Posterior cingulate gyrus (tissue), 11 donors: ENCODE measurements at regions not wholly inside any gene's neighbourhood (a gene's known extent, or its start where the extent isn't known, plus 50 kb on each side); places are given as distances from the start of the nearest gene placed in this dataset.
"Not testable (repeated sequence)": the region's sequence is repeated elsewhere in the genome, so short reads cannot be mapped to it uniquely, and the experiment has no call there.

ENCODE experiments used
- DNase-seq, 10 donors: peaks; one replicate each; pipeline versions ENCODE4 v3.0.0 to v3.0.0-alpha.2; 2020 to 2021; ENCODE audit warnings: mixed read lengths in 3 of 10
- intact Hi-C: fragments of 100-400 bp; cut with DNase I; formaldehyde crosslinking; loops from one replicate; pipeline ENCODE4 v1.15.1; 2023

GRCh38 chr2:103355287-103355686 is 593.5 kb downstream of the TMEM182 start:
- intact Hi-C loops, result no loop called here
- DNase-seq, result no peak

DNA sequence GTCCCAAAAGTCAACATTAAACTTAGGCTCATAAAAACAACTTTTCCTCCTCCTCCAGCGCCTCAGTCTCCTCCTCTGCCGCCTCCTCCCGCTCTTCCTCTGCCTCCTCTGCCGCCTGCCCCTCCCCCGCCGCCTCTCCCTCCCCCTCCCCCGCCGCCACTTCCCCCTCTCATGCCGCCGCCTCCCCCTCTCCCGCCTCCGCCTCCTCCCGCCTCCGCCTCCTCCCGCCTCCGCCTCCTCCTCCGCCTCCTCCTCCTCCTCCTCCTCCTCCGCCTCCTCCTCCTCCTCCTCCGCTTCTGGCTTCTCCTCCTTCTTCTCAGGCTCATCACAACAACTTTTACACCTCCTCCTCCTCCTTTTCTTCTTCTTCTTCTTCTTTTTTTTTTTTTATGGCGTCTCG is 599.9 kb downstream of the TMEM182 start:
- DNase-seq, result peak in 1 of 10 donors; percentile 80
- intact Hi-C loops, result no loop called here

- DNase-seq, result no peak
- intact Hi-C loops, result no loop called here
Observed at GRCh38 chr2:103363639-103364038, 601.8 kb downstream of the TMEM182 start.

DNA sequence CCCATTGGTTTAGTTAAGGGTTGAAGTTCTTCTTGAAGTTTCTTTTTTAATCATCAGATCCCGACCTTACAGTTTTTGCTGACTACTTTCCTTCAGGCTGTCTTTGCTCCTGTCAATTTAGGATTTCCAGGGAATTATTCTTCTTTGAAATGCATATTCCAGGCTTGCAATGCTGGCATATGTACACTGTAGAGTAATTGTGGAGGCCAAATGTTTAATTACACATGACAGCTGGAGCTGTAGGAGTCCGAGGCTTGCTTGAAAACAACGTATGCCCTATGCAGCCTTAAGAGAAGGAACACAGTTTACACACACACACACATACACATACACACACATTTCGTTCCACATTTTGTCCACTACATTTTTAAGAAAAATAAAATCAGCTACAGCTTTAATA is 602.3 kb downstream of the TMEM182 start:
- intact Hi-C loops, result no loop called here

GRCh38 chr2:103365071-103365470 is 603.2 kb downstream of the TMEM182 start:
- DNase-seq, result no peak
- intact Hi-C loops, result no loop called here

More for the DNA sequence above, 602.3 kb downstream of the TMEM182 start:
- no peak for DNase-seq

DNA sequence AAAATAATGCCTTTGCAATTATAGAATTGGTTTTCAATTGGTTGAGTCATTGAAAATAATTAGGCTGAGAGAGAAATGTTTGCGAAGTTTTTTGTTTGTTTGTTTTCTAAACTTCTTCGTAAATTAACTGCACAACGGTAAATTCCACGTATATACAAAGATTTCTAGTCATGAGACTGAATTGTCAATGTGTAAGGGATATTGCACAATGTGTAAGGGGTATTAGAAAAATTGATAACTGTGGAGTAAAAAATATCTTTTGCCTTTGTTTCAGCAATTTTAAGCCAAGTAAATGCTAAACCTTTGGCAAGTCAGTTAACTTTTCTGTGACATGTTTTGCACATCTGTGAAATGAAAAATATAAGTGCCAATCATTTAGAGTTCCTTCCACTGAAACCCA is 606.0 kb downstream of the TMEM182 start:
- intact Hi-C loops, result no loop called here

GRCh38 chr2:103383541-103383940 is 621.7 kb downstream of the TMEM182 start:
- DNase-seq, result no peak
- intact Hi-C loops, result no loop called here

More for the DNA sequence above, 606.0 kb downstream of the TMEM182 start:
- DNase-seq, result no peak

- intact Hi-C loops, result no loop called here
- DNase-seq, result no peak
Observed at GRCh38 chr2:103386872-103387271, 625.0 kb downstream of the TMEM182 start.

GRCh38 chr2:103387888-103388287 is 626.1 kb downstream of the TMEM182 start:
- DNase-seq, result no peak
- intact Hi-C loops, result no loop called here

DNA sequence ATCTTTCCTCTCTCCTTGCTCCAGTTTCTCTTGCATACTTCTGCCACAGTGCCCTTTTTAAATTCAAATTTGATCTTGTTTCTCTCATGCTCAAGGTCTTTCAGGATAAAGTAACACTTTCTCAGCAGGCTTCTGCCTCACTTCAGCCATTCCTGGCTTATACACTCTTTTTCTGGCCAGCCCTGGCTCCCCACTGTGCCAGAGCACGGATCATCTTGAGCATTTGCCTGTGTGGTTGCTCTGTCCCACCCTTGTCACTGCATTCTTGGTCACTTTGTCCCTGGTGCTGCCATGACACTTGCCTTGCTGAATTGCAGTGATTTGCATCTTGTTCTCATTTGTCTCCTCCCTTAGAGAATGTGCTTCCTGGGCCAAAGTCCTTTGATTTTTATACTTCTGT is 634.3 kb downstream of the TMEM182 start:
- intact Hi-C loops, result no loop called here
- DNase-seq, result no peak

DNA sequence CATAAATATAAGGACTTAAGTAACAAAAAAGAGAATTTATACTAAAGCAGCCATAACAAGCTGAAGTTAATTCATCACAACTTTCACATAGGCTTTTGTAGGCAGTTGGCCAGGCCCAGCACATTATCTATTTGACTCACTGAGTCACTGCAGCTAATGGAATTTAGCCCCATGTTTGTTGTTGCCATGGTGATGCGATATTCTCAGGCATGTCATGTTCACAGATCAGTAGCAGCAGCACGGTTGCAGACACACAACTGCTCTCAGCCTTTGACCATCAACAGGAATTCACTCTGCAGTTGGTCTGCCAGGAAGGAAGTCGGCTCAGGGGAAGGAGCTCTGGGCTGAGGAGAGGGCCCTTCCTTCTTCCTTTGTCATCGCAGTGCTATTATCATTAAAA is 639.8 kb downstream of the TMEM182 start:
- intact Hi-C loops, result no loop called here
- DNase-seq, result no peak

DNA sequence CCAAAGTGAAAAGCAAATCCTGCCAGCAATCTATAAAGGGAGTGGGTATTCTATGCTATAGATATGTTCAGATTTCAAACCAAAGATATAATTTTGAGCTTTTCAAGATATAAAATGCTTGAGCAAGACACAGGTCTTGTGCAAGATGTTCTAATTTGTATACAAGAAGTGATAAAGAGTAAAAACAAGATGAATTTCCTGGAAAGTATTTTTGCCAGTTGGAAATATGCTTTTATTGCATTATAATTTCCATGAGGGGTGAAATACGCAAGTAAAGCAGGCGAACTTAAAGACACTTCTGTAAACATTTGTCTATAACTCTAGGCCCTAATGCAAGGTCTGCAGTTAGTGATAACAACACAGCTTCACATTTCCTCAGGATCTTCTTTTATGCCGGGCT is 640.5 kb downstream of the TMEM182 start:
- intact Hi-C loops, result no loop called here
- DNase-seq, result no peak

DNA sequence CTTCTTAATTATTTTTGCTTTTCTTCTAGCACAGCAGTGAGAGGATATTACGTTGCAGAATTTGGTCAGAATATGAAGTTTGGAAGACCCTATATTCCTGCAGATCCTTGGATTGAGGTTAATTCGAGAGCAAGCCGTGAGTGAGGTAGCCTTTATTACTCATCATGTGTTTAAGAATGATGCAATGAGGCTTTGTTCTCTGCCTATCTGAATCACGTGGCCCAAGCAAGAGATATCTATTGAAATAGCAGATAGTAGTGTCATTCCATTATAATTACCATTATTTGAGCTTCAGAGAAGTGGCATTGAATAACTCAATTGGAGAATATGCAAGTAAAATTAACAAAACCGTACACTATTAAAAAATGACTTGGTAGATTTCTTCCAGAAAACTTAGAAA is 641.1 kb downstream of the TMEM182 start:
- intact Hi-C loops, result no loop called here
- no peak for DNase-seq

DNA sequence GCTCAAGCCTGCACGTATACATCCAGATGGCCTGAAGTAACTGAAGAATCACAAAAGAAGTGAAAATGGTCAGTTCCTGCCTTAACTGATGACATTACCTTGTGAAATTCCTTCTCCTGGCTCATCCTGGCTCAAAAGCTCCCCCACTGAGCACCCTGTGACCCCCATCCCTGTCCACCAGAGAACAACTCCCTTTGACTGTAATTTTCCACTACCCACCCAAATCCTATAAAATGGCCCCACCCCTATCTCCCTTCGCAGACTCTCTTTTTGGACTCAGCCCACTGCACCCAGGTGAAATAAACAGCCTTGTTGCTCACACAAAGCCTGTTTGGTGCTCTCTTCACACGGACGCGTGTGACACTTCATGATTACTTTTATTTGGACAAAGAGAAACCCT is 641.6 kb downstream of the TMEM182 start:
- DNase-seq, intact Hi-C loops: not testable (repeated sequence)

GRCh38 chr2:103410221-103410620 is 648.4 kb downstream of the TMEM182 start:
- no peak for DNase-seq
- intact Hi-C loops, result no loop called here

DNA sequence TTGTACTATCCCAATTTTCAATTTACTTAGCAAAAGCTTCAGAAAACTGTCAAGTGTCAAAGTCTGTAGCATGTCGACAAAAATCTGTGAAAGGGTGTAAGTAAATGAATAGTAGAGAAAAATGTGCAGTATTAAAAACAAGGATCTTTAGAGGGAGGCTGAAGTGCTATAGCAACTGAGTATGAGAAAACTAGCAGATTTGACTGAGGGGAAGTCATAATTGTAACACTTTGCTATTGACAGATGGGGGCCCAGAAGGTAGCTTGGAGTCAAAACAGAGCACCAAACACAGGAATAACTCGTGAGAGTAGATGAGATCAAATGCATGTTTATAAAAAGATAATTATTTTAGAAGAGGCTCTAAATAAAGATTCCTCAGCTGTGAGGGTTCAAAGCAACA is 657.7 kb downstream of the TMEM182 start:
- intact Hi-C loops, result no loop called here
- DNase-seq, result no peak

DNA sequence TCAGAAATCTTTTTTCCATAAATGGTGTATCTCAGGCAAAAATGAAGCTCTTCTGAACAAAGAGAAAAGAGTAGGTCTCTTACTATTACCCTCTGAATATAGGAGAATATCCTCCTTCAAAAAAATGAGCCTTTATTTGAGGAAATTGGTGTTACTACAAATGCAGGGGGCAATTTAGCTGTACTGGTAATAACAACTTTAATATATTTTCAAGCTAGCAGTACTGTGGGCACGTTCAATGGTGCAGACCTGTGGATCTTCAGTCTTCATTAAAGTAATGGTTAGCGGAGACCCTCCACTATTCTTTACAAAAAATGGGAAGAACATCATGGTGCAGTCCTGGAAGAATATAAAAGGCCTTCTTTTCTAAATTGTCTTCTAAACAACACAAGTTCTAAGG is 661.3 kb downstream of the TMEM182 start:
- intact Hi-C loops, result no loop called here
- no peak for DNase-seq

DNA sequence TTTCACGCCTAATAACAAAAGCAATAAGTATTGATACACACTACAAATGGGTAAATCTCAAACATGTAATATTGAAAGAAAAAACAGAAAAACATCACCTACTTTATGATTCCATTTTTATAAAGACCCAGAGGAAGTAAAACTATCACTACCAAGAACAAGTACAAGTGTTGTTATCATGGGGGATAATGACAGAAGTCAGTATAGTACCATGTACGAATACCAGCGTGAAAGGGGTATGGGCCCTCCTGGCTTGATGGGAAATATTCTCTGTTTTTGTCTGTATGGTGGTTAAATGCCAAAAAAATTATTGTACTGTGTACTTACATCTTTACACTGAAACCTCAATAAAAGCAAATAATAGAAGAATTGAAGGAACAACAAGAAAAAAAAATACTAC is 665.7 kb downstream of the TMEM182 start:
- intact Hi-C loops, result no loop called here
- DNase-seq, result no peak

GRCh38 chr2:103430191-103430590 is 668.4 kb downstream of the TMEM182 start:
- intact Hi-C loops, result no loop called here
- DNase-seq, result no peak

DNA sequence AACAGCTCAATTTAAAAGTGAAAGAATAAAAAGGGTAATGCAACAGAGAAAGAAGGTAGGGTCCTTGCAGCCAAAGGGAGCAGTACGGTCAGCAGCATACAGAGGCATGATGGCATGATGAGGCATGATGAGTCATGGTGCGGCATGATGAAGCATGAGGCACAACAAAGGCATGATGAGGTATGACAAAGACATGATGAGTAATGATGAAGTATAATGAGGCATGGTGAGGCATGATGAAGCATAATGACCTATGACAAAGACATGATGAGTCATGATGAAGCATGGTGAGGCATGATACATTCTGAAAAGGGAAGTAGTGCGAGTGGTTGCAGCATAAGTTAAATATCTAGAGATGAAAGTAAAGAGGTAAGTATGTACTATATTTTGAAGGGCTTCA is 673.2 kb downstream of the TMEM182 start:
- intact Hi-C loops, result no loop called here
- DNase-seq, result no peak

DNA sequence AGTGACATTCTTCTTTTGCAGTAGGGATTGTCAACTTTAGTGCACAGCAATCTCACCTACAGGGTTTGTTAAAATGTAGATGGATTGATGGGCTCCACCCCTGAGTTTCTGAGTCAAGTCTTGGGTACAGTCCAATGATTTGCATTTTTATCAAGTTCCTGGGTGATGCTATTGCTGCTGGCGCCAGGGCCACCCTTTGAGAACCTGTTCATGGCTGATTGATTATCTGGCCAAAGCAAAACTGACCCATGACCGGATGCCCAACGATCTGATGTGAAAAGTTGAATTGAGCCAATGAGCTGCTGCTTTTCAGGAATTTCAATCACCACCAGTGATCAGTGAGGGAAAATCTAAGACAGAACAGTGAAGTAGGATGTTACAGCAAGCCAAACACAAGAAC is 675.3 kb downstream of the TMEM182 start:
- intact Hi-C loops, result no loop called here
- DNase-seq, result no peak

GRCh38 chr2:103445347-103445746 is 683.5 kb downstream of the TMEM182 start:
- no peak for DNase-seq
- intact Hi-C loops, result no loop called here

GRCh38 chr2:103448495-103448894 is 686.7 kb downstream of the TMEM182 start:
- intact Hi-C loops, result no loop called here
- no peak for DNase-seq

- intact Hi-C loops, result no loop called here
- DNase-seq, result no peak
Observed at GRCh38 chr2:103451283-103451682, 689.5 kb downstream of the TMEM182 start.
